BLaER1 treated with 17β-estradiol and CSF1 and Interleukin-3, amounts not matched to agents 10 nM and 100 nM (cell line): ENCODE measurements at regions not wholly inside any gene's neighbourhood (a gene's known extent, or its start where the extent isn't known, plus 50 kb on each side); places are given as distances from the start of the nearest gene placed in this dataset.

ENCODE experiments used
- H3K27ac ChIP-seq, 11 experiments: shearing (Covaris generic); formaldehyde crosslinking; 2 replicates each; pipeline ENCODE4 v1.8.1; 2022
- H3K27me3 ChIP-seq, 11 experiments: shearing (Covaris generic); formaldehyde crosslinking; 2 replicates each; pipeline ENCODE4 v1.8.1; 2022
- H3K36me3 ChIP-seq, 11 experiments: shearing (Covaris generic); formaldehyde crosslinking; 2 replicates each; pipeline ENCODE4 v1.8.1; 2022
- H3K4me1 ChIP-seq, 10 experiments: shearing (Covaris generic); formaldehyde crosslinking; 2 replicates each; pipeline ENCODE4 v1.8.1; 2022
- H3K4me2 ChIP-seq, 11 experiments: shearing (Covaris generic); formaldehyde crosslinking; 2 replicates each; pipeline ENCODE4 v1.8.1; 2022
- H3K4me3 ChIP-seq, 10 experiments: shearing (Covaris generic); formaldehyde crosslinking; 2 replicates each; pipeline ENCODE4 v1.8.1; 2022
- H3K9ac ChIP-seq, 11 experiments: shearing (Covaris generic); formaldehyde crosslinking; 2 replicates each; pipeline ENCODE4 v1.8.1; 2022
- H3K9me3 ChIP-seq, 11 experiments: shearing (Covaris generic); formaldehyde crosslinking; replicated peaks in 1 of 11; 2 replicates each; pipeline ENCODE4 v1.8.1; 2022
- H4K20me1 ChIP-seq, 11 experiments: shearing (Covaris generic); formaldehyde crosslinking; 2 replicates each; pipeline ENCODE4 v1.8.1; 2022
- Cebpa-rat ChIP-seq, 11 experiments: shearing (Covaris generic); IDR thresholded peaks; 2 replicates each; pipeline ENCODE4 v1.8.1; 2022

GRCh38 chr19:32023564-32023832 is 321.9 kb upstream of the ZNF507 start:
- H3K9ac ChIP-seq = no peak overlapping the region
- no peak overlapping the region for H3K4me3 ChIP-seq
- no peaks in the 10 kb centered on the region for H4K20me1 ChIP-seq
- no peak overlapping the region for H3K27ac ChIP-seq
- no peaks in the 10 kb centered on the region for H3K36me3 ChIP-seq
- no peak for TF ChIP-seq Cebpa-rat (IDR thresholded peaks at IDR 0.05)
- H3K9me3 ChIP-seq = peaks cover 41 to 87% (median 68%) of the 10 kb centered on the region in 11 experiments
- H3K4me2 ChIP-seq = no peak overlapping the region
- H3K4me1 ChIP-seq = peaks cover 9 to 32% (median 20%) of the 10 kb centered on the region in 10 experiments
- no peaks in the 10 kb centered on the region for H3K27me3 ChIP-seq

GRCh38 chr19:32029235-32029634 is 316.2 kb upstream of the ZNF507 start:
- Histone ChIP-seq H3K27me3 (no peaks in the 10 kb centered on the region), H3K36me3 (no peaks in the 10 kb centered on the region), H3K9ac (no peak overlapping the region), H3K4me3 (no peak overlapping the region), H4K20me1 (no peaks in the 10 kb centered on the region), H3K4me2 (no peak overlapping the region), H3K9me3 (peaks cover 5 to 45% (median 26%) of the 10 kb centered on the region in 11 experiments; a peak in 17 of 22 replicates), H3K4me1 (peaks cover 16 to 62% (median 33%) of the 10 kb centered on the region in 10 experiments), H3K27ac (no peak overlapping the region)
- TF ChIP-seq Cebpa-rat (IDR thresholded peaks at IDR 0.05) = no peak

- Histone ChIP-seq H3K9ac (no peak overlapping the region), H3K4me3 (no peak overlapping the region), H4K20me1 (no peaks in the 10 kb centered on the region), H3K27ac (no peak overlapping the region), H3K4me1 (peaks cover 16 to 53% (median 30%) of the 10 kb centered on the region in 10 experiments; a peak in 19 of 20 replicates), H3K9me3 (peaks cover 0 to 12% (median 5%) of the 10 kb centered on the region in 11 experiments; a peak in 14 of 22 replicates), H3K36me3 (no peaks in the 10 kb centered on the region), H3K4me2 (peak overlapping the region in 3 of 11 experiments; percentile 25 to 50 (median 33); a peak in 6 of 22 replicates), H3K27me3 (no peaks in the 10 kb centered on the region)
- no peak for TF ChIP-seq Cebpa-rat (IDR thresholded peaks at IDR 0.05)
These were observed 312.8 kb upstream of the ZNF507 start for GRCh38 chr19:32032561-32032960.

GRCh38 chr19:32035626-32036025 is 309.8 kb upstream of the ZNF507 start:
- peaks cover 16 to 49% (median 28%) of the 10 kb centered on the region in 10 experiments; a peak in 19 of 20 replicates for H3K4me1 ChIP-seq
- H3K27me3 ChIP-seq = no peaks in the 10 kb centered on the region
- H3K9me3 ChIP-seq = no peaks in the 10 kb centered on the region
- no peak for TF ChIP-seq Cebpa-rat (IDR thresholded peaks at IDR 0.05)
- no peaks in the 10 kb centered on the region for H3K36me3 ChIP-seq
- H3K4me3 ChIP-seq = no peak overlapping the region
- H4K20me1 ChIP-seq = no peaks in the 10 kb centered on the region
- no peak overlapping the region for H3K9ac ChIP-seq
- H3K4me2 ChIP-seq = peak overlapping the region in 4 of 11 experiments; percentile 25 to 56 (median 40); a peak in 4 of 22 replicates
- no peak overlapping the region for H3K27ac ChIP-seq

GRCh38 chr19:32038021-32038920 is 307.1 kb upstream of the ZNF507 start:
- Histone ChIP-seq H3K4me2 (no peak overlapping the region), H3K4me1 (peaks cover 10 to 24% (median 16%) of the 10 kb centered on the region in 10 experiments; a peak in 19 of 20 replicates), H3K36me3 (no peaks in the 10 kb centered on the region), H3K9me3 (no peaks in the 10 kb centered on the region), H3K9ac (no peak overlapping the region), H3K4me3 (no peak overlapping the region), H4K20me1 (no peaks in the 10 kb centered on the region), H3K27me3 (no peaks in the 10 kb centered on the region), H3K27ac (no peak overlapping the region)
- TF ChIP-seq Cebpa-rat (IDR thresholded peaks at IDR 0.05) = no peak

- Histone ChIP-seq H3K4me2 (no peak overlapping the region), H3K9ac (no peak overlapping the region), H4K20me1 (no peaks in the 10 kb centered on the region), H3K4me3 (no peak overlapping the region), H3K27ac (no peak overlapping the region), H3K9me3 (no peaks in the 10 kb centered on the region), H3K36me3 (no peaks in the 10 kb centered on the region), H3K4me1 (peaks cover 10 to 17% (median 14%) of the 10 kb centered on the region in 10 experiments; a peak in 19 of 20 replicates), H3K27me3 (no peaks in the 10 kb centered on the region)
- no peak for TF ChIP-seq Cebpa-rat (IDR thresholded peaks at IDR 0.05)
These were observed 306.4 kb upstream of the ZNF507 start for GRCh38 chr19:32038961-32039360.

- Histone ChIP-seq H3K36me3 (no peaks in the 10 kb centered on the region), H3K27me3 (no peaks in the 10 kb centered on the region), H3K4me2 (no peak overlapping the region), H3K9me3 (no peaks in the 10 kb centered on the region), H3K27ac (no peak overlapping the region), H4K20me1 (no peaks in the 10 kb centered on the region), H3K9ac (no peak overlapping the region), H3K4me3 (no peak overlapping the region), H3K4me1 (peaks cover 8 to 12% (median 10%) of the 10 kb centered on the region in 10 experiments; a peak in 19 of 20 replicates)
- TF ChIP-seq Cebpa-rat (IDR thresholded peaks at IDR 0.05) = no peak
These were observed 306.0 kb upstream of the ZNF507 start for GRCh38 chr19:32039440-32039839.

GRCh38 chr19:32040236-32040635 is 305.2 kb upstream of the ZNF507 start:
- Histone ChIP-seq H3K4me2 (no peak overlapping the region), H3K36me3 (no peaks in the 10 kb centered on the region), H3K4me1 (peaks cover 0 to 5% (median 2%) of the 10 kb centered on the region in 10 experiments; a peak in 12 of 20 replicates), H3K27ac (no peak overlapping the region), H3K27me3 (no peaks in the 10 kb centered on the region), H4K20me1 (no peaks in the 10 kb centered on the region), H3K9ac (no peak overlapping the region), H3K4me3 (no peak overlapping the region), H3K9me3 (no peaks in the 10 kb centered on the region)
- no peak for TF ChIP-seq Cebpa-rat (IDR thresholded peaks at IDR 0.05)

GRCh38 chr19:32041681-32042292 is 303.6 kb upstream of the ZNF507 start:
- Histone ChIP-seq H3K4me2 (no peak overlapping the region), H3K36me3 (no peaks in the 10 kb centered on the region), H4K20me1 (no peaks in the 10 kb centered on the region), H3K27ac (no peak overlapping the region), H3K9me3 (no peaks in the 10 kb centered on the region), H3K4me1 (no peaks in the 10 kb centered on the region), H3K9ac (no peak overlapping the region), H3K27me3 (no peaks in the 10 kb centered on the region), H3K4me3 (no peak overlapping the region)
- no peak for TF ChIP-seq Cebpa-rat (IDR thresholded peaks at IDR 0.05)
